ENCODE measurements at regions not wholly inside any gene's neighbourhood (a gene's known extent, or its start where the extent isn't known, plus 50 kb on each side); places are given as distances from the start of the nearest gene placed in this dataset.
A peak's percentile ranks its signal among the peaks of the same experiment; 100 is the strongest.
"Not testable (repeated sequence)": the region's sequence is repeated elsewhere in the genome, so short reads cannot be mapped to it uniquely, and the experiment has no call there.

DNA sequence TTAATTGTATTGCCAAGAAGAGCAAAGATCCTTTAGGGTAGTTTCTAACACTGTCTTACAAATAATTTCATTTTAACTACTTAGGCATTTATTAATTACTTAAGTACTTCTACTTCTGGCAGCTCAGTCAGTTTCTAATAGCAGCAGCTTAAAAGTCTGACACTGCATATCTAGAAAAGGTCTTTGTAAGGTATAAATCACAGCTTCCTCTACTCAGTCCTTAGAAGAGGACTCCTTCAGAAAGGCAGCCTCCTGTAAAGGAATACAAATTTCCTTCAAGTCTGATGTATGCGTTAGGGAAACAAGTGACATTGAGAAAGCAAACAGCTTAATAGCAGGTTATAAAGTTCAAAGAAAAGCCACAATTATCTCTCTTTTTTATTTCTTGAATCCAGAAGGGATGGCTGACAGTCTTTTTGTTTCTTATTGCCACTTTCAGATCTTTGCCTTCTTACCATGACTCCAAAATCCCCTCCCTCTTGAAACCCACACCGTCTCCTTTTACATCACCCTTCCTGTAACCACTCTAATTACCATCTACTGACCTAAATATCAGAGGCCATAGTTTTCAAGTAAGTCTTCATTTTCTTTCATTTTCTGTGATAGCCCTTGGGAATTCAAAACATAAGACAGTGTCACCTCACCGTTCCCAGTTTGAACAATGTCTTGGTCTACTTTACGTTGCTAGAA is 109.5 kb downstream of the CGGBP1 start:
- H3K36me3 Mint-ChIP-seq (ENCODE audit: low read depth): no peaks in the 10 kb centered on the region
- H3K4me1 Mint-ChIP-seq: no peaks in the 10 kb centered on the region
- H3K4me3 Mint-ChIP-seq: no peak overlapping the region
- H3K27me3 Mint-ChIP-seq: peaks cover 6% of the 10 kb centered on the region
- H3K27ac Mint-ChIP-seq: no peak overlapping the region
- no peaks in the 10 kb centered on the region for H3K9me3 Mint-ChIP-seq
- peak; percentile 34 for ATAC-seq (replicated peaks)

DNA sequence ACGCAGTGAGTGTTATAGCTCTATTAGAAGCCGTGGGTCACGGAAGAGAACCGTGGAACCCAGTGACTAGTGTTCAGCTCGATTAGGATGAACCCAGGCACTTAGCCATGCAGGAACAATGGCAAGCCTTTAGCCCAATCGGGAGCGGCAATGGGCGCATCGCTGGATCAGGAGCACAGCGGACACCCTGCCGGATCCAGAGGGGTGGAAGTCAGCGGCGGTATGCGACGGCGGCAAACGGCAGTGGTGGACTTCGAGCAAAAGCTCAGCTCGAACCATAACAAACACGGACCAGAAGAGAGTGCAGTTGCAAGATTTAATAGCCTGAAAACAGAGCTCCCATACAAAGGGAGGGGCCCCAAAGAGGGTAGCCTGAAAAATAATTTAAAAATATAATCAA is 112.8 kb downstream of the CGGBP1 start:
- not testable (repeated sequence) for H3K27ac Mint-ChIP-seq; H3K4me3 Mint-ChIP-seq; H3K9me3 Mint-ChIP-seq; H3K36me3 Mint-ChIP-seq (ENCODE audit: low read depth); H3K4me1 Mint-ChIP-seq; ATAC-seq (replicated peaks); H3K27me3 Mint-ChIP-seq

DNA sequence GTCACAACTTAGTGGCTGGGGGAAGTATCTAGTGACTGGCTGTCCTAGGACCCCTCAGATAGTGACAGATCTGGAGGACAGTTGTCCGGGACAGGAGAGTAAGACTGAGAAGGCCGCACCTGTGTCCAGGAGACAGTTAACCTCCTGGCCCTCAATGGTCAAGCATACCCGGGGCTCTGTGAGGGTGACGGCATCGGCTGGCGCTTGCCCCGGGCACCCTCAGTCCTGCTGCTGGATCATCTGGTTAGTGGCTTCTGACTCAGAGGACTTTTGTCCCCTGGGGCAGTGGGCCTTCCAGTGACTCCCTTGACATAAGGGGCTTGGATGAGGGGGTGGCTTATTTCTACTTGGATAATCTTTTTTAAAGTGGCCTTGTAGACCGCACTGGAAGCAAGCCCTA is 116.5 kb downstream of the CGGBP1 start:
- not testable (repeated sequence) for H3K27me3 Mint-ChIP-seq; ATAC-seq (replicated peaks); H3K36me3 Mint-ChIP-seq (ENCODE audit: low read depth); H3K4me3 Mint-ChIP-seq; H3K27ac Mint-ChIP-seq; H3K9me3 Mint-ChIP-seq; H3K4me1 Mint-ChIP-seq

DNA sequence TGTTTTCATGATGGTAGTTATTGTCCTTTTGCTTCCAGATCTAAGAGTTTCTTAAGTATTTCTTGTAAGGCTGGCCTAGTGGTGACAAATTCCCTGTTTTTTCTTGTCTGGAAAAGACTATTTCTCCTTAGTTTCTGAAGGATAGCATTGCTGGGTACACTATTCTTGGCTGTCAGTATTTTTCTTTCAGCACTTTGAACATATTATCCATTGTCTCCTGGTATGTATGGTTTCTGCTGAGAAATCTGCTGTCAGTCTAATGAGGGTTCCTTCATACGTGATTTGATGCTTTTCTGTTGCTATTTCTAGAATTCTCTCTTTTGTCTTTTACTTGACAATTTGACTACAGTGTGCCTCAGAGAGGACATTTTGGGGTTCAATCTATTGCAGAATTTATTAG is 134.3 kb downstream of the CGGBP1 start:
- peaks cover 10% of the 10 kb centered on the region for H3K9me3 Mint-ChIP-seq
- no peaks in the 10 kb centered on the region for H3K27me3 Mint-ChIP-seq
- no peaks in the 10 kb centered on the region for H3K4me1 Mint-ChIP-seq
- ATAC-seq (replicated peaks): no peak
- no peak overlapping the region for H3K27ac Mint-ChIP-seq
- H3K4me3 Mint-ChIP-seq: no peak overlapping the region
- no peaks in the 10 kb centered on the region for H3K36me3 Mint-ChIP-seq (ENCODE audit: low read depth)

DNA sequence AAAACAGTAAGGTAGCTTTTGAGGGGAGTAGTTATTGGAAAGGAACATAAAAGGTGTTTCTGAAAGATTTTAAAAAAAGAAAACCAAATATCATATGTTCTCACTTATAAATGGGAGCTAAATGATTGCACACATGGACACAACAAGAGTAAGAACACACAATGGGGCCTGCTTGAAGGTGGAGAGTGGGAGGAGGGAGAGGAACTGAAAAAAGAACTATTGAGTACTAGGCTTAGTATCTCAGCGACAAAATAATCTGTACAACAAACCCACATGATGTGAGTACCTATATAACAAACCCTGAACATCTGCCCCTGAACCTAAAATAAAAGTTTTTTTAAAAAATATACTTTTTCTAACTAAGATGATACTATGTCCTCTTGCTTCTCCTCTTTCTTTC is 138.3 kb downstream of the CGGBP1 start:
- Mint-ChIP-seq H3K4me1 (no peaks in the 10 kb centered on the region), H3K27me3 (peaks cover 11% of the 10 kb centered on the region), H3K27ac (no peak overlapping the region), H3K9me3 (peaks cover 7% of the 10 kb centered on the region), H3K4me3 (no peak overlapping the region), H3K36me3 (ENCODE audit: low read depth) (no peaks in the 10 kb centered on the region)
- ATAC-seq (replicated peaks): no peak

DNA sequence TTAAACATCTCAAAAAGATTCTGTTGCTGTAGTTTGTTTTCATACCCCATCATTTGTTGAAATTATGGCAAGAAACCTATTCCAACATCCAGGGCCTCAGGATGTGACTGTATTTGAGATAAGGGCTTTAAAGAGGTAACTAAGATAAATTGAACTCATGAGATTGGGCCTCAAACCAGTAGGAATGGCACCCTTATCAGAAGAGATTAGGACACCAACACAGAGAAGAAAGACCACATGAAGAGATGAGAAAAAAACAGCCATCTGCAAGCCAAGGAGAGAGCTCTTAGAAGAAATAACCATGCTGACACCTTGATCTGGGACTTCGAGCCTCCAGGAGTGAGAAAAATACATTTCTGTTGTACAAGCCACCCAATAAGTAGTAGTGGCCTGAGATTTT is 157.7 kb downstream of the CGGBP1 start:
- H3K27me3 Mint-ChIP-seq: no peaks in the 10 kb centered on the region
- no peaks in the 10 kb centered on the region for H3K4me1 Mint-ChIP-seq
- H3K36me3 Mint-ChIP-seq (ENCODE audit: low read depth): no peaks in the 10 kb centered on the region
- ATAC-seq (replicated peaks): no peak
- no peaks in the 10 kb centered on the region for H3K9me3 Mint-ChIP-seq
- no peak overlapping the region for H3K4me3 Mint-ChIP-seq
- no peak overlapping the region for H3K27ac Mint-ChIP-seq

DNA sequence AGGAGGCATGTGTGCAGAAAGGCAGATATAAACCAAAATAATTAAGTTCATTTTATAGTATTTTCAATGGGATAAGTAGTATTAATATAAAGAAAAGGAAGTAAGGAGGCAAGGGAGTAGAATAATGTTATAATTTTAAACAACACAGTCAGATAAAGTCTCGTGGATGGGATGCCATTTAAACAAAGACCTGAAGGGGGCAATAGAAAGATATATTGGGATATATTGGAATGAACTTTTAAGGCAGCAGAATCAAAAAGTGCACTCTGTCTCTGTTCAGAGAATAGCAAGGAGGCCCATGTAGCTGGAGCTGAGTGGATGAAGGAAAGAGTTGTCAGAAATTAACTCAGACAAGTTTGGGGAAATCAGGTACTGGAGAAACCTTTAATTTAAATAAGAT is 158.7 kb downstream of the CGGBP1 start:
- H3K27ac Mint-ChIP-seq: no peak overlapping the region
- no peaks in the 10 kb centered on the region for H3K9me3 Mint-ChIP-seq
- H3K4me3 Mint-ChIP-seq: no peak overlapping the region
- ATAC-seq (replicated peaks): no peak
- H3K4me1 Mint-ChIP-seq: no peaks in the 10 kb centered on the region
- H3K36me3 Mint-ChIP-seq (ENCODE audit: low read depth): no peaks in the 10 kb centered on the region
- no peaks in the 10 kb centered on the region for H3K27me3 Mint-ChIP-seq

DNA sequence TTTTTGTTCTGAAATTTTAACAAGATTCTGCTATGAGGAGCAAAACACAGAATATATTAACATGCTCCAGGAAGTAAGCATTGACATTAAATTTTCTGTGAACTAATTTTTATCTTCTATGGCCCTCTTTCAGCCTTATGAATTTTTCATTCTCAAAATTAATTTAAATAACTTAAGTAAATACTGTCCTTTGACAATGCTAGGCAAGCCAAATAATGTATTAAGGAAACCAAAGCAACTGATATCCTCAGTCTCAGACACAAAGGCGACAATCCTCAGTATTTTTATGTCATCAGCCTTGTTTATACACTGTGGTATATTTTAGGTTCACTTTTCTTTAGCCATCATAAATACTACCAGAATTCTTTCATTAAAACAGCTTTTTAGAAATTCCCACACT is 159.8 kb downstream of the CGGBP1 start:
- Mint-ChIP-seq H3K27ac (no peak overlapping the region), H3K9me3 (no peaks in the 10 kb centered on the region), H3K27me3 (no peaks in the 10 kb centered on the region), H3K4me1 (no peaks in the 10 kb centered on the region), H3K36me3 (ENCODE audit: low read depth) (no peaks in the 10 kb centered on the region), H3K4me3 (no peak overlapping the region)
- ATAC-seq (replicated peaks): no peak

DNA sequence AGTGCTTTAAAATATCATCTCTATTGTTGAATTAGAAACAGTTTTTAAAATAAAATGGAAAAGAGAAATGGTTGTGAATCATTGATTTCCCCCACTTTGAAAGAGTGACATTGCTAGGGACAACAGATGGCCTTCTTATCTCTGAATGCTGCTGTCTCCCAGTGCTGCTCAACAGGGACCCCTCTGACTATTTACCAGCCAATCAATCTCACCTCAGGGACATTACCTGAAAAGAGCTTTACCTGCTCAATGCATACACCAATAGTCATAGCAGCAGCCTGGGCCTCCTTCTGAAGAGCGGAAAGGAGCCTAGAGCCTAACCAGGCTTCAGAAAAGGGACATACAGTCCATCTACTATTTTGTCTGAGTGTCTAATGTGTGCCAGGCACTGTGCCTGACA is 162.8 kb downstream of the CGGBP1 start:
- Mint-ChIP-seq H3K27ac (no peak overlapping the region), H3K4me3 (no peak overlapping the region), H3K4me1 (no peaks in the 10 kb centered on the region), H3K36me3 (ENCODE audit: low read depth) (no peaks in the 10 kb centered on the region), H3K9me3 (no peaks in the 10 kb centered on the region), H3K27me3 (peaks cover 3% of the 10 kb centered on the region)
- no peak for ATAC-seq (replicated peaks)

DNA sequence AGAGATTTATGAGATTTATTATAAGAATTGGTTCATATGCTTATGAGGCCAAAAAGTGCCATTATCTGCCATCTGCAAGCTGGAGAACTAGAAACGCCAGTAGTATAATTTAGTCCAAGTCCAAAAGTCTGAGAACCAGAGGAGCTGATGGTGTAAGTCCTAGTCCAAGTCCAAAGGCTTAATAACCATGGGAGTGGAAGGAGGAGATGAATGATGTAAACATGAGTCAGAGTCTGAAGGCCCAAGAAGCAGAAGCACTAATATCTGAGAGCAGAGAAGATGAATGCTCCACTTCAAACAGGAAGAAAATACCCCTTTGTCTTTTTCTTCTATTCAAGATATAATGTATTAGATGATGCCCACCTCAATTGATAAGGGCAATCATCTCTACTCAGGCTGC is 185.7 kb downstream of the CGGBP1 start:
- Mint-ChIP-seq H3K4me1 (no peaks in the 10 kb centered on the region), H3K36me3 (ENCODE audit: low read depth) (no peaks in the 10 kb centered on the region), H3K9me3 (peaks cover 12% of the 10 kb centered on the region), H3K4me3 (no peak overlapping the region), H3K27me3 (no peaks in the 10 kb centered on the region), H3K27ac (no peak overlapping the region)
- ATAC-seq (replicated peaks): no peak

DNA sequence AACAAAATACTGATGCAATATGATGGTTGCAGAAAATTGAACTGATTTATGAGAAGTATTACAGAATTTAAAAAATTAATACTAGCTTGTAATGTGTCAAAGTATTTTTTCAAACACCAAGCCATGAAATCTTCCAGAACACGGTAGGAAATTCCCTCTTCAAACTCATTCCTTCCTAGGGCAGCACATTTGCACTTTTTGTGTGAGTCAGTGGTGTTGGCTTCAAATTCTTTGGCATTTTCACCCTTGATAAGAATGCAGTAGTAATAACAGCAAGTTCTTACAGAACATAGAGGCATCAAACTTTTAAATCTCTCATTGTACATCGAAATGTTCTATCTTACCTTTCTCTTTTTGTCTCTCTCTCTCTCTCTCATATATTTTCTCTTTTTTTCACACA is 191.8 kb downstream of the CGGBP1 start:
- H3K9me3 Mint-ChIP-seq: peaks cover 9% of the 10 kb centered on the region
- H3K4me1 Mint-ChIP-seq: no peaks in the 10 kb centered on the region
- no peak overlapping the region for H3K27ac Mint-ChIP-seq
- peaks cover 8% of the 10 kb centered on the region for H3K27me3 Mint-ChIP-seq
- ATAC-seq (replicated peaks): no peak
- no peaks in the 10 kb centered on the region for H3K36me3 Mint-ChIP-seq (ENCODE audit: low read depth)
- H3K4me3 Mint-ChIP-seq: no peak overlapping the region

DNA sequence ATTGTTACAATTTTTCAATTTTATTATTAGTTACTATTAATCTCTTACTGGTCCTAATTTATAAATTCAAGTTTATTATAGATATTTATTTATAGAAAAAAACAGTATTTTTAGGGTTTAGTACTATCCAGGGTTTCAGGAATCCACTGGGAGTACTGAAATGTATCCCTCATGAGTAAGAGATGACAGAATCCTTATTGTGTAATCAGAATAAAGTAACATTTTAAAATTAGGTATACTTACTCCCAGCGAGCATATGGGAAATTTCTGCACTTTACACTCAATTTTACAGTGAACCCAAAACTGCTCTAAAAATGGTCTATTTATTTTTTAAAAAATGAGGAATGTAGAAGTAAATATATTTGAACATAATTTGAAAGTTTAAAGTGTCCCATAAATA is 202.7 kb downstream of the CGGBP1 start:
- H3K27me3 Mint-ChIP-seq: peaks cover 4% of the 10 kb centered on the region
- no peaks in the 10 kb centered on the region for H3K36me3 Mint-ChIP-seq (ENCODE audit: low read depth)
- no peak overlapping the region for H3K27ac Mint-ChIP-seq
- no peak for ATAC-seq (replicated peaks)
- no peaks in the 10 kb centered on the region for H3K4me1 Mint-ChIP-seq
- no peaks in the 10 kb centered on the region for H3K9me3 Mint-ChIP-seq
- no peak overlapping the region for H3K4me3 Mint-ChIP-seq

DNA sequence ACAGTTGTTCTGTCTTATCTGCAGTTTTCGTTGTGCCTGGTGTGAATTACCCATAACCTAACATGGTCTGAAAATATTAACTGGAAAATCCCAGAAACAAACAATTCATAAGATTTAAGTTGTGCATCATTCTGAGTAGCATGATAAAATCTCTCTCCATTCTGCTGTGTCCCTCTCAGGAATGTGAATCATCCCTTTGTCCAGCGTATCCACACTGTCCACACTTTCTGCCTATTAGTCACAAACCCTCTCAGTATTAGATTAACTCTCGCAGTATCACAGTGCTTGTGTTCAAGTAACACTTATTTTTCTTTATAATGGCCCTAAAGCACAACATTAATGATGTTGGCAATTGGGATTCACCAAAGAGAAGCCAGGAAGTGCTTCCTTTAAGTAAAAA is 203.2 kb downstream of the CGGBP1 start:
- Mint-ChIP-seq H3K4me3 (no peak overlapping the region), H3K4me1 (no peaks in the 10 kb centered on the region), H3K27me3 (peaks cover 4% of the 10 kb centered on the region), H3K9me3 (no peaks in the 10 kb centered on the region), H3K27ac (no peak overlapping the region), H3K36me3 (ENCODE audit: low read depth) (no peaks in the 10 kb centered on the region)
- no peak for ATAC-seq (replicated peaks)

DNA sequence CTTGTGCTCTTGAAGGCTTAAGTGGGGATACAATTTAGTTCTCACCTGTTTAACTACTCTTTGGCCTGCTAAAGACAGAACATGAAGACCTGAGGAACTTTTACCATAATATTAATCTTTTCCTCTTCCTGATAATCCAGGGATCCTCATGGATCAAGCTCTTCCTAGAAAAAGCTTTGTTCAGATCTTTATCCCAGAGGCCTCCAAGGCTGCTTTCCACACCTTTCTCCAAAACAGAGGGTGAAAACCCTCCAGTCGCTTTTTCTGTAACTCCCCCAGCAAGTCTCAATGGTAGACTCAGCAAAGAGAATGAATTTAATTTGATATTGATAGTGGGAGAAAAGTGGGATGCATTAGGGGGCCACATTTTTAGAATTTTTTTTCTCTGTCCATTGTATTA is 203.6 kb downstream of the CGGBP1 start:
- Mint-ChIP-seq H3K4me1 (no peaks in the 10 kb centered on the region), H3K4me3 (no peak overlapping the region), H3K27me3 (peaks cover 4% of the 10 kb centered on the region), H3K27ac (no peak overlapping the region), H3K9me3 (no peaks in the 10 kb centered on the region), H3K36me3 (ENCODE audit: low read depth) (no peaks in the 10 kb centered on the region)
- ATAC-seq (replicated peaks): no peak

DNA sequence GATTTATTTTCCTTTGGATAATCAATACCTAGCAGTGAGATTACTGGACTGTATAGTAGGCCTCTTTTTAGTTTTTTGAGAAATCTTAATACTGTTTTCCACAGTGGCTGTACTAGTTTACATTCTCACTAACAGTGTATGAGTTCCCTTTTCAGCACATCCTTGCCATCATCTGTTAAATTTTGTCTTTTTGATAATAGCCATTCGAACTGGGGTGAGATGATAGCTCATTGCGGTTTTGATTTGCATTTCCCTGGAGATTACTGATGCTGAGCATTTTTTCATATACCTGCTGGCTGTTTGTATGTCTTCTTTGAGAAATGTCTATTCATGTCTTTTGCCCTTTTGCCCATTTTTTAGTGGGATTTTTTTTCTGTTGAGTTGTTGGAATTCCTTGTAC is 210.8 kb downstream of the CGGBP1 start:
- Mint-ChIP-seq H3K4me3 (no peak overlapping the region), H3K9me3 (no peaks in the 10 kb centered on the region), H3K36me3 (ENCODE audit: low read depth) (no peaks in the 10 kb centered on the region), H3K27me3 (no peaks in the 10 kb centered on the region), H3K4me1 (no peaks in the 10 kb centered on the region), H3K27ac (no peak overlapping the region)
- ATAC-seq (replicated peaks): no peak

DNA sequence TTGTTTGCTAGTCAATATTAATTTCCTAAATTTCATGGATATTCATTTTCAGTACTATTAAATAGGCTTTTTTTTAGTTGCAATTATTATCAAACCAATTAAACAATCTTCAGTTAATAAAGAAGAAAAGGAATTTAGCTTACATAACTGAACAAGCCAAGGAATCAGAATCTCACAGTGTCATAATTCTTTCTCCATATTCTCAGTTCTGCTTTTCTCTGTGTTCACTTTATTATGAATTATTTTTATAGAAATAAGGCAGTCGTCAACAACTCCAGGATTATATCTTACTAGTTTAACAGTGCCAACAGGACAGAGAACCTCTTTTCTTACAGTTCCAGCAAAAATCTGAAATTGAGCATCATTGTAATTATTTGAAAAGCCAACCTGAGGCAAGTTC is 221.7 kb downstream of the CGGBP1 start:
- peaks cover 4% of the 10 kb centered on the region for H3K9me3 Mint-ChIP-seq
- H3K4me1 Mint-ChIP-seq: no peaks in the 10 kb centered on the region
- H3K4me3 Mint-ChIP-seq: no peak overlapping the region
- no peaks in the 10 kb centered on the region for H3K36me3 Mint-ChIP-seq (ENCODE audit: low read depth)
- ATAC-seq (replicated peaks): no peak
- H3K27me3 Mint-ChIP-seq: peaks cover 4% of the 10 kb centered on the region
- no peak overlapping the region for H3K27ac Mint-ChIP-seq

All from activated T-helper 17 cell treated with anti-CD3 and anti-CD28 coated beads, Interleukin-2, amount 50 U/mL, for 72 hours (primary cell).